Stimulated activated CD8-positive, alpha-beta memory T cell treated with anti-CD3 and anti-CD28 coated beads, Interleukin-2, amount 100 ng/mL, for 1 hour (primary cell): ENCODE measurements at regions not wholly inside any gene's neighbourhood (a gene's known extent, or its start where the extent isn't known, plus 50 kb on each side); places are given as distances from the start of the nearest gene placed in this dataset.

Source experiments
- DNase-seq, 2 donors: peaks; one replicate each; pipeline ENCODE4 v3.0.0-alpha.2; 2020; ENCODE audit warnings: low read depth in 2 of 2

DNA sequence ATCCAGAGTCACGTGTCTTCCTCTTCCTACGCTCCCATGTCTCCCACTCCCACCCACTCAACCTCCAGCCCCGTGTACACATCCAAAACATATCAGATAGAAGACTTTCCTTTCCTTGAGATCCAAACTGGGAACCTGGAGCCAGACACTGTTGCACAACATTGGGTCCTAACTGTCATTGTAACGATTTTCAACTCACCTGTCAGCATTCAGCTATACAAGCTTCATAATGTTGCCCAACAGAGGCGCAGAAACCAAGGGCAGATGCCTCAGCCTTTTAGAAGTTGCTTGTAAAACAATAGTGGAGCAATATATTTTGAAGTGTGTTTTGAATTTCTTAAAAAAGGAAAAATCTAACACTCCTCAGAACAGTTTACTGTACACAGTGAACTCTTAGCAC, 84.9 kb upstream of the GLIS3 start:
- no peak for DNase-seq

DNA sequence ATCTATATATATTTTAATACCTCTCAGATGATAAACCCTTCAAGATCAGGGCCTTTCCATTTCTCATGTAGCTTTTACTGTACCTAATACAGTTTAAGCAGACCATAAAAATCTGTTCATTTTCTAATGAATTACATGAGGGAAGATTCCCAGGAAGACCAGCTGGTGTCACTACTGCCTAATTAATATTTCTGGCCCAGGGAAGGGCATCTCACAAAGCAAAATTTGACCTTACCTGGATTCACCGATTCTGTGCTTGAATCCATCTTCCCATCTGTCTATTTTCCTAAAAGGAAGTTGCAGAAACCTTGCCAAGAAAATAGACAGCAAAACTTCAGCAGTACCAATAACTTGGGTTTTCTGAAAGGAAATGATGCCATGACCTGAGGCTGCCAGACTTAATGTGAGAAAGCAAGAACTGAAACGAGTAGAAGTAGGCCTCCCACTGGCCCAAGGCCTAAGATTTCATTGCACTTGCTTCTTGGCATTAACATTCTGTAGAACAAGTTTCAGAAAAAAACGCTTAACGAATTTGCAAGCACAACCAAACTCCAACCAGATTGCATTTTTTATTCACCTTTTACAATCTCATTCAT, 83.0 kb upstream of the GLIS3 start:
- no peak for DNase-seq

DNA sequence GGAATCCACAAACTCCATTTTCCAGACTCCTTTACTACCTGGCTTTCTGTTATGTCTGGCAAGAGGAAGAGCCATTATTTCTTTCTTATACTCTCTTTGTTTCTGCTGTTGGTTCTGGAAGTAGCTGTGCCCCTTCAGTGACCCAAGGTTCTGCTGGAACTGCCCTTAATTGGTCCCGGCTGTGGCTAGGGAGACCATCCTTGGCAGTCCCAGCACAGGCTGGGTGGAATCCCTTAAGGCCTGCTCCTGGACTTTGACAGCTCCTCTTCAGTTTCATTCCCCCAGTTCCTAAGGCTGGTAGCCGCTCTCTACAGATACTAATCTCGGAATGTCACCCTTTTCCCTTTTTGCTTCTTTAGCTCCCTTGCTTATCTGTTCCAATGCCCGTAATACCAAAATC, 81.9 kb upstream of the GLIS3 start:
- no peak for DNase-seq

DNA sequence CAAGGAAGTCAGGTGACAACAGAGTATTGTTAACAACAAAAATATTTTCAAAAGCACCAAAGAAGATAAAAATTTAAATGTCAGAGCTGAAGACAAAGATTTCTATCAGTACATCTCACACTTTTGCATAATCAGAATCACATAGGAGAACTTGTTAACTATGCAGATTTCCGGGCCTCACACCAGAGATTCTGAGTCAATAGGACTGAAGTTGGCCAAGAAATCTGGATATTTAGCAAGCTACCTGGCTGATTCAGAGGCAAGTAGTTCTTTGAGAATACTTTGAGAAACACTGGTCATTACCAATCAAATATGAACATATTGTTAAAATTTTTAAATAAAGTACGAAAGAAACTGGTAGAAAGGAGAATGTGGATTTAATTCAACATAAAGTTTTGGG, 80.5 kb upstream of the GLIS3 start:
- DNase-seq: no peak

DNA sequence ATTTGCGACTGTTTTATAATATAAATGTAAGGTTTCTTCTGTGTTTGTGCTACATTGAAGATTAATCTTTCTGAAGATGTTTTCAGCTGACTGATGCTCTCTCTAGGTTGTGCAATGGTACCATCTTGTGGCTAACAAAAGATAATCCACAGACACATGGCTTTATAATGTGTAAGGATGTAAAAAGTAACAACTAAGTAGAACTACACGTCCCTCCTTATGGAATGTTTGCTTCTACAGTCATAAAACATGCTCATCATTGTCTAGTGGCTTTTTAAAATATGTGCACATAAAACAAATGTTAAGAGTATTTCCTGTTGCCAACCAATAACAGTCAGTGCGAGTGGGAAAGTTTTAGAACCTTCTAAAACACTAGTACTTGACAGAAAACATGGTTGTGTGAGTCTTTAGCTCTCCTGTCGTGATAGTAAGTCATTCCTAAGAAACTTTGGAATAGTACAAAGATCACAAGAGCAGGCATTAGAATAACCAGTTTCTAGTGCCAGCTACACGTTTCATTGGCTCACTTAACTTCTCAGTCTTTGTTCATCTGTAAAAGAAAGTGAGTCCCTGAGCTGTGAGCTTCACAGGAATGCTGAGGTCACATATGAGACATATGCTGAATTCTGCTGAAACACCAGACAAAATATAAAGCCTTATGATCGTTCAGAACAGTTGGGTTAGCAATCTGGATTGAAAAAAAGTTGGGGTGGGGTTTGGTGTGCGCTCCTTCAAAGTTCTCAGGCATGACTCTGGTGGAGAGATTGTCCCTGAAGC, 75.7 kb upstream of the GLIS3 start:
- no peak for DNase-seq

DNA sequence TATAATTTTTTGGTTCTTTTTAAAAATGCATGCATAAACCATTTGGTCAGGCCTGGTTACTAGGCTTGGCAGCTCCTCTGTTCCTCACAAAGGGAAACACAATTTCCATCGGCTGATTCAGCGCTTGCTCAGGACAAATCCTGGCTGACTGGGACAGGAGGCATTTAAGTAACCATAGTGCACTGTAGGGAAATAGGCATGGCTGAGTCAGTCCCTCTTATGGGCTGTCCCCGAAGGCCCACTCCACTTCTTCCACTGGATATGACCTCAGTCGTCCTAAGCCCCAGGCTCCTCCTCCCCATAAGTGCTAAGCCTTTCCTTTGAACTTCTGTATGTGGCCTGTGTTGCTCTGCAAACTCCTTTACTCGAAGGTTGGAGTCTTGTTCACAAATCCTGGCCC, 71.2 kb upstream of the GLIS3 start:
- no peak for DNase-seq

DNA sequence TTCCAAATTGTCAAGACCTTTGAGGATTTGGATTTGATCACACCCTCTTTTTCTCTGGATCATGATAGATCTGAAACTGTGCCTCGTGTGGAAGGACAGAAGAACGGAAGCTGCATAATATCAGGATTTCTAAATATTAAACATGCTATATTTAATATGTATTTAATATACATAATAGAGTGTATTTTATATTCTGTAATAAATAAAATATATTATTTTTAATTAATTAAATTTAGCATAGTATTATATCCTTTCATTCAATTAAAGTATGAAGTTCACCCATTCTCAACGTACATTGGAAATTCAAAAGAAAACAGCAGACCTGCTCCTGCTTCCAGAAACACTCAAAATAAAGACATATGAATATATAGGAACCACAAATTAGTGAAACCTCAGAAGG, 70.6 kb upstream of the GLIS3 start:
- no peak for DNase-seq

DNA sequence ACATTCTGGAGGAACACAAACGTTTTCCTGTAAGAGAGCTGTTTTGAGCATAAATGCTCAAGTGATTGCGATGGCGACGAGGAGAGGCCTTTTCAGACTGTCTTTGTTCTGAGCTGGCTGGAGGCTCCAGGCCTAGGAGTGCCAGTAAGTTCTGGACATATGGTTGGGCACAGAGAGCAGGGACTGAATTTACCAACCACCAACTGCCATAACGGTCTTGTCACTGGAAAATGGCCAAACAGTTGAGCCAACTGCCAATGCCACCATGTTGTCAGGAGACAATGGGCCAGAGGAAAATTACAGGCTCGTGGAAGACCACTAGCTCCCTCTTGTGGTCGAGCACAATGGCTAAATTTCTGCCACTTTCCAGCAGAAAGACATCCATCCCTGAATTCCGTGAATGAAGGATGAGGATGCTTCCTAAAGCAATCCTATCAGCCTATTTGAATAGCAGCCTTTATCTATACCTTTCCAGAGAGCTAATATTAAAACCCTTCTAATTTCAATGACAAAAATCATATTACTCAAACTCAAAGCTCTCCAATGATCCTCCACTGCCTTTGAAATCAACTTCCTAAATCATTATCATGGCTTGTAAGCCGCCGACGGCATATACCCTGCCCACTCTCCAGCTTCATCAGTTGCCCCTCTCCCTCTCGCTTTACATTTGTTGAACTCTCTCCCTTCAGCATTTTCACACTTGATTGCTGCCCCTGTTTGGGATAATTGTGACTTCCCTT, 66.9 kb upstream of the GLIS3 start:
- DNase-seq: peak in 1 of 2 donors; percentile 0

DNA sequence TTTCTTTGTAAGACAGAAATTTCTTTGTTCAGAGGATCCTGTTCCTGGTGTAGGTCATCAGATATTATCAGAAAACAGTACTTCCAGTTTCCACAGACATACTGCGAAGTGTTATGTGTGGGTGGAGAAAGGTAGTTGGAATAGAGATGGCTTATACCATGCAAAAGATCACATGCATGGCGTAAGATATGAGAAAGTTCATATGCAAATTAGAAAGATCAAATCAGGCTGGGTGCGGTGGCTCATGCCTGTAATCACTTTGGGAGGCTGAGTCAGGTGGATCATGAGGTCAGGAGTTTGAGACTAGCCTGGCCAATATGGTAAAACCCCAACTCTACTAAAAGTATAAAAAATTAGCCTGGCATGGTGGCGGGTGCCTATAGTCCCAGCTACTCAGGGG, 65.2 kb upstream of the GLIS3 start:
- no peak for DNase-seq

DNA sequence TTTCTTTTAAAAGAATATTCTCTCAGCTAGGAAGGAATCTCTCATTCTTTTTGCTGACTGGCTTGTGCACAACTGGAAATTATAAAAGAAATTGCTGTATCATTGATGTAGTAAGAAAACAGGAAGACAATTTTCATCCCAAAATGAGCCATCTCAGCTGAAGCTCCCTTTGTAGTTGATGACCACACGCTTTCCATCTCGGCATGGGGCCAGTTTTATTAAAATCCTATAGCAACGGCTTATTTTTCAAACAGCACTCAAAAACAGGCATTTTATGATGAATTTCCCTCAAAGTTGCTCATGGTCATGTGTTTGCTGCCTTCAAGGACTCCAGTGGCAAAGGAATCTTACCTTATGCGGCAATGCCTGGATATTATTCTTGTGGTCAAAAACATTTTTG, 62.4 kb upstream of the GLIS3 start:
- no peak for DNase-seq

DNA sequence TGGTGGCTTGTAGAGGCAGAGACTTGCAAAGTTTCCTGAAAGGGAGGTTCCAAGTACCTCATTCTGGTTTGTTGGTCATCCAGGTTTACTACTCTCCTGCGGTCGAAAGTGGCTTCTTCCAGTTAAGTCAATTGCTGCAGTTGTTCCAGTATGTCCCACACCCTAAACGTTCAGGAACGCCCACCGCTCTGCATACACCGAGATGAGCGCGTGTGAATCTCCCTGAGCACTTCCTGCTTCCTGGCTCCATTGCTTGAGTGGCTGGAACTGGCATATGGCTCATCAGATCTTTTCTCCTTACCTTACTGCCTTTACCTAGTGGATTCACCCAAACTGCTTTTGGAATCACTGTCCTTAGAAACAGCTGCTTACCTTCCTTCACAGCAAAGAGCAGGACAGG, 59.1 kb upstream of the GLIS3 start:
- no peak for DNase-seq

DNA sequence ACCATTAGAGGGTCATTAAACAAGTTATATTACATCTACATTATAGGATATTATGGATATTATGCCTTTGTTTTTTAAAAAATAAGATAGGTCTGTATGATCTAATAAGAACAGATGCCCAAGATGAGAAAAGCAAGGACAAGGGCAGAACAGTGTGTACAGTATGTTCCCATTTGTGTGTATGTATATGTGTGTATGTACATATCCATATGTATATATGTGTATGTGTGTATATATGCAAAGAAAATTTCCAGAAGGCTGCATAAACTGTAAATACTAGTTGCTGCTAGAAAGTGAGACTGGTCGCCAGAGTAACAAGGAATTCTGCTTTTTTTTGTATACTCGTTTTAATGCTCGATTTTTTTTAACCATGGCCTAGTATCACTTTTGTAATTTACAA, 58.1 kb upstream of the GLIS3 start:
- DNase-seq: no peak

DNA sequence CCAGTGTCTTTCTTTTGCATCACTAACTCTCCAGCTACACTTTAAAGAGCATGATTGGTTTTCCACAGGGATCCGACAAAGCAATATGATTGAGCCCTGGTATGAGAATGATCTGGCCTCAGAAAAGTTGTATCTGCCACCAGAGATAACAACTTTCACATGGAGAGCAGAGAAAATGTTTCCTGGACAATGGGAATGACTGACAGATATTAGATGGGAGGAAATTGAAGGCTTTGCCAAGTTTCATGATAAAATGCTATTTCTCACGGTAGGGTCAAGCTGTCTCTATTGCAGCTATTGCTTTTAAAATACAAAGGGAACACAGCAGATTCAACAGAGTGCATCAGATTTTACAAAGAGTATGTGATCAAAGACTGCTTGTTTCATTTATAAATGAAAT, 56.4 kb upstream of the GLIS3 start:
- DNase-seq: no peak

DNA sequence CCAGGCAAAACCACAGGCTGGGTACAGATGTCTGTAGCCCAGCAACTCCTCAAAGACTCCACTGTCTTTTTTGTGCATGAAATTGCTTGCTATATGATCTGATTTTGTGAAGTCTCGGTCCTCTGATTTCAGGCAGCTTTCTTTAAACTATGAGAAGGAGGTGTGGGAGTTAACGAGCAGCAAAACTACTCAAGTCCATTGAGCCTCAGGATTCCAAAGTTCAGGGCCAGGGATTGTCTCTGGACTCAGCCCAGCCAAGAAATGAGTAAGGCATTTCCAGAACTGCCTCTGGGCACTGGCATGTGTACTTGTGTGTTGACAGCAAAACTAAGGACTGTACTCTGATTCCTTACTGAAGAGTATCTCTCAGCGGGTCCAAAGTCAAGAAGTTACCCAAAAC, 53.4 kb upstream of the GLIS3 start:
- DNase-seq: no peak

DNA sequence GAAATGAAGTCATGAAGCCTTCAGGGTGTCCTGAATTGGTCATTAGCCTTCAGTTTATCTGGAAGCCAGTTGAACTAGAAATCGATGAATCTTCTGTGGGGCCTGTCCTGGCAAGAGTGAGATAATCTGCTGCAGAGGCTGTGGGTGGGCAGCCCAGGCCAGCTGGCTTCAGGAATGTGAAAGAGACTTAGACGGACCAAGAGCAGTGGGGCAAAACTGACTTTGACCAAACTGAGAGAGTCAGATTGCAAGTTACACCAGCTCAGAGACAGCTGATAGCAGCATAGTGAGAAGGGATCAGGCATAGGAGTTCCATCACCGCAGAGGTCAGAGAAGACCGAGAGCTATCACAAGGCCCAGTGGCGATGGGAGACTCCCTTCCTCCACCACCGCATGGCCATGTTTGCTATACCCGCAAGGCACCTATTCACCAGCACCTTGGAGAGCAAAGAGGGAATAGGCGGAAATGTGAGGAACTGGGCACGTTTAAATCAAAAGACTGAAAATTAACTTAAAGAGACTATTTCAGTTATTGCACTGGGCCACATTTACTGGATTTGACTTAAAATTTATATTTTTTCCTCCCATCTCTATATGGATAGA, 50.0 kb upstream of the GLIS3 start:
- no peak for DNase-seq
